SK-N-SH (cell line): ENCODE measurements at regions not wholly inside any gene's neighbourhood (a gene's known extent, or its start where the extent isn't known, plus 50 kb on each side); places are given as distances from the start of the nearest gene placed in this dataset.

Experiments
- CTCF ChIA-PET: fragments of 300-600, 350-600 bp; formaldehyde crosslinking; extraction: SDS; loops from one replicate; lab custom pipeline; 2021; lab: Yijun Ruan, JAX
- POLR2A ChIA-PET: fragments of 350-600 bp; sonication (Branson Sonifier 250); formaldehyde crosslinking; extraction: SDS; loops from one replicate; lab custom pipeline; 2020; ENCODE audit warnings: antibody characterized with exemption, inconsistent platforms; lab: Yijun Ruan, JAX
- DNase-seq: peaks from one replicate; pipeline ENCODE4 v3.0.0; 2012
- H2AFZ ChIP-seq: fragments of 200-600 bp; sonication (generic); 2 replicates; pipeline ENCODE4 v1.8.1; 2016; ENCODE audit warnings: antibody characterized with exemption, mild to moderate bottlenecking, low read depth
- H3F3A ChIP-seq: fragments of 200-600 bp; sonication (generic); replicated peaks from 2 replicates; pipeline ENCODE3; 2016; ENCODE audit warnings: antibody characterized with exemption, mild to moderate bottlenecking; ENCODE audit not compliant: insufficient read depth
- H3K27ac ChIP-seq, 2 experiments: fragments of 200-500 bp in 1 of 2; fragments of 200-600 bp in 1 of 2; sonication (Bioruptor generic) in 1 of 2; sonication (generic), shearing (Covaris generic) in 1 of 2; 2 replicates each; pipeline versions ENCODE4 v1.5.1 to v1.6.1; 2014 to 2016; ENCODE audit warnings: low read depth in 2 of 2, inconsistent platforms in 1 of 2, low read length in 1 of 2, mild to moderate bottlenecking in 1 of 2, mixed read lengths in 1 of 2
- H3K27me3 ChIP-seq: fragments of 200-600 bp; sonication (generic), shearing (Covaris generic); 2 replicates; pipeline ENCODE4 v1.6.1; 2016; ENCODE audit warnings: mixed run types; ENCODE audit not compliant: insufficient read depth
- H3K36me3 ChIP-seq, 2 experiments: fragments of 200-500 bp in 1 of 2; fragments of 200-600 bp in 1 of 2; sonication (Bioruptor generic) in 1 of 2; sonication (generic) in 1 of 2; replicated peaks in 1 of 2; 2 replicates each; pipeline versions ENCODE3 to v1.5.1; 2014 to 2016; ENCODE audit warnings: low read length in 1 of 2, mild to moderate bottlenecking in 1 of 2; ENCODE audit not compliant: insufficient read depth in 2 of 2, control insufficient read depth in 1 of 2
- H3K4me1 ChIP-seq, 2 experiments: fragments of 200-500 bp in 1 of 2; fragments of 200-600 bp in 1 of 2; sonication (Bioruptor generic) in 1 of 2; sonication (generic), shearing (Covaris generic) in 1 of 2; 2 replicates each; pipeline versions ENCODE4 v1.5.1 to v1.6.1; 2014 to 2016; ENCODE audit warnings: low read depth in 1 of 2, low read length in 1 of 2, mixed run types in 1 of 2; ENCODE audit not compliant: insufficient read depth in 2 of 2, control insufficient read depth in 1 of 2
- H3K4me2 ChIP-seq: fragments of 200-600 bp; sonication (generic), shearing (Covaris generic); 2 replicates; pipeline ENCODE4 v1.6.1; 2017; ENCODE audit warnings: mixed run types
- H3K4me3 ChIP-seq, 2 experiments: fragments of 200-500 bp in 1 of 2; fragments of 200-600 bp in 1 of 2; sonication (Bioruptor generic) in 1 of 2; sonication (generic), shearing (Covaris generic) in 1 of 2; 2 replicates each; pipeline versions ENCODE4 v1.5.1 to v1.8.1; 2014 to 2016; ENCODE audit warnings: low read depth in 2 of 2, inconsistent platforms in 1 of 2, low read length in 1 of 2, mild to moderate bottlenecking in 1 of 2, mixed read lengths in 1 of 2, moderate library complexity in 1 of 2
- H3K79me2 ChIP-seq: fragments of 200-600 bp; sonication (generic); 2 replicates; pipeline ENCODE4 v1.8.1; 2017; ENCODE audit warnings: mild to moderate bottlenecking; ENCODE audit not compliant: insufficient read depth
- H3K9ac ChIP-seq: fragments of 200-600 bp; sonication (generic); 2 replicates; pipeline ENCODE4 v1.6.1; 2017; ENCODE audit warnings: mixed run types
- H3K9me2 ChIP-seq: fragments of 200-600 bp; sonication (generic); 2 replicates; pipeline ENCODE4 v1.6.1; 2017; ENCODE audit warnings: mixed run types
- H3K9me3 ChIP-seq: fragments of 200-600 bp; sonication (generic); 2 replicates; pipeline ENCODE4 v1.6.1; 2017; ENCODE audit warnings: mixed run types, mild to moderate bottlenecking, moderate library complexity
- H4K20me1 ChIP-seq: fragments of 200-600 bp; sonication (generic); 2 replicates; pipeline ENCODE4 v1.6.1; 2017; ENCODE audit warnings: mild to moderate bottlenecking, mixed run types; ENCODE audit not compliant: insufficient read depth
- FOSL2 ChIP-seq: IDR thresholded peaks from 2 replicates; pipeline ENCODE4 v1.4.0; 2012; ENCODE audit warnings: low read depth, mild to moderate bottlenecking, moderate library complexity, borderline replicate concordance
- FOXJ3 ChIP-seq: sonication (generic); formaldehyde crosslinking; IDR thresholded peaks from 2 replicates; pipeline ENCODE4 v1.5.1; 2020; ENCODE audit warnings: mild to moderate bottlenecking, missing genetic modification reagents
- GATA2 ChIP-seq: sonication (generic); formaldehyde crosslinking; IDR thresholded peaks from 2 replicates; pipeline ENCODE4 v1.5.0; 2020; ENCODE audit warnings: mild to moderate bottlenecking, missing genetic modification reagents
- MEF2A ChIP-seq: IDR thresholded peaks from 2 replicates; pipeline ENCODE4 v1.4.0; 2012; ENCODE audit warnings: low read depth, borderline replicate concordance
- PBX3 ChIP-seq: IDR thresholded peaks from 2 replicates; pipeline ENCODE4; 2012
- TCF12 ChIP-seq: IDR thresholded peaks from 2 replicates; pipeline ENCODE4 v1.4.0; 2012
- USF1 ChIP-seq: IDR thresholded peaks from 2 replicates; pipeline ENCODE4 v1.4.0; 2012; ENCODE audit warnings: low read depth, borderline replicate concordance
- YY1 ChIP-seq: IDR thresholded peaks from 2 replicates; pipeline ENCODE4 v1.4.0; 2012; ENCODE audit warnings: low read depth, mild to moderate bottlenecking
- WGBS: methylation state at CpG from one replicate; pipeline ENCODE4 v1.1.6; 2017; ENCODE audit warnings: low lambda C conversion rate; 5-methylcytosine and 5-hydroxymethylcytosine counted together

GRCh38 chr2:121052521-121052920 is 232.5 kb downstream of the TFCP2L1 start:
- no peak overlapping the region for H3K4me3 ChIP-seq
- H2AFZ ChIP-seq, result no peak overlapping the region
- no peak overlapping the region for H3K27ac ChIP-seq
- no peaks in the 10 kb centered on the region for H4K20me1 ChIP-seq
- no peak overlapping the region for H3K4me2 ChIP-seq
- POLR2A ChIA-PET, result no interaction called here
- CTCF ChIA-PET, result interaction anchor here (1.0 to 1.6 kb wide), 4 partner anchors 18 to 28 kb away, joined by 3 to 4 read pairs (median 4); no protein-coding TSS in a partner anchor
- H3K4me1 ChIP-seq, result no peaks in the 10 kb centered on the region
- 0 out of 2 replicates have a peak, but pooled peaks cover 22% of the 10 kb centered on the region for H3K27me3 ChIP-seq
- H3K79me2 ChIP-seq, result no peaks in the 10 kb centered on the region
- no peaks in the 10 kb centered on the region for H3K9me3 ChIP-seq
- no peaks in the 10 kb centered on the region for H3K36me3 ChIP-seq
- no peak overlapping the region for H3K9ac ChIP-seq
- 39% methylated on average over 4 of the region's 6 CpGs for WGBS
- DNase-seq, result no peak
- no peaks in the 10 kb centered on the region for H3F3A ChIP-seq
- no peak for TF ChIP-seq FOXJ3 (CRISPR knock-in tag)
- TF ChIP-seq USF1, result no peak
- no peak for TF ChIP-seq GATA2 (CRISPR knock-in tag)
- no peak for TF ChIP-seq MEF2A
- TF ChIP-seq TCF12, result no peak
- TF ChIP-seq PBX3, result no peak
- no peaks in the 10 kb centered on the region for H3K9me2 ChIP-seq

GRCh38 chr2:121055088-121055487 is 229.9 kb downstream of the TFCP2L1 start:
- TF ChIP-seq FOSL2, result no peak
- TF ChIP-seq YY1, result no peak
- TF ChIP-seq PBX3, result no peak
- ChIA-PET CTCF (interaction anchor here (1.5 kb wide), 1 partner anchor 712 kb away, joined by 3 read pairs; no protein-coding TSS in a partner anchor), POLR2A (no interaction called here)

More at GRCh38 chr2:121055088-121055487, 229.9 kb downstream of the TFCP2L1 start:
- Histone ChIP-seq H3K4me2 (no peak overlapping the region), H3K4me3 (no peak overlapping the region), H2AFZ (no peak overlapping the region), H3K9ac (no peak overlapping the region), H3K9me3 (no peaks in the 10 kb centered on the region), H3K9me2 (no peaks in the 10 kb centered on the region), H3K36me3 (no peaks in the 10 kb centered on the region), H3K27ac (no peak overlapping the region), H4K20me1 (no peaks in the 10 kb centered on the region), H3K79me2 (no peaks in the 10 kb centered on the region), H3K4me1 (peaks cover 0 to 18% of the 10 kb centered on the region in 2 experiments; a peak in 2 of 4 replicates), H3K27me3 (0 out of 2 replicates have a peak, but pooled peaks cover 22% of the 10 kb centered on the region), H3F3A (no peaks in the 10 kb centered on the region)
- no peak for DNase-seq
- WGBS, result 68% methylated on average over 3 of the region's 5 CpGs
